HEK293T (cell line): ENCODE measurements at regions not wholly inside any gene's neighbourhood (a gene's known extent, or its start where the extent isn't known, plus 50 kb on each side); places are given as distances from the start of the nearest gene placed in this dataset.
A peak's percentile ranks its signal among the peaks of the same experiment; 100 is the strongest.

Experiments used
- CTCF ChIA-PET: fragments of 350-600 bp; formaldehyde crosslinking; extraction: SDS; loops from one replicate; lab custom pipeline; 2021; ENCODE audit warnings: antibody characterized with exemption, inconsistent platforms; lab: Yijun Ruan, JAX
- POLR2A ChIA-PET: fragments of 350-600 bp; formaldehyde crosslinking; extraction: SDS; loops from one replicate; lab custom pipeline; 2020; ENCODE audit warnings: antibody characterized with exemption, inconsistent platforms; lab: Yijun Ruan, JAX
- DNase-seq: peaks from one replicate; pipeline ENCODE4 v3.0.0; 2012; ENCODE audit warnings: mixed read lengths; ENCODE audit errors: extremely low spot score
- ARNT ChIP-seq: fragments of 450-650 bp; IDR thresholded peaks from 2 replicates; pipeline ENCODE4 v1.6.1; 2017; ENCODE audit warnings: mild to moderate bottlenecking
- BHLHE40 ChIP-seq: fragments of 450-650 bp; IDR thresholded peaks from 2 replicates; pipeline ENCODE4 v1.6.1; 2016; ENCODE audit warnings: mild to moderate bottlenecking, moderate library complexity, borderline replicate concordance
- CTBP1 ChIP-seq: fragments of 450-650 bp; IDR thresholded peaks from 2 replicates; pipeline ENCODE4 v1.6.1; 2016; ENCODE audit warnings: borderline replicate concordance
- ELF4 ChIP-seq: fragments of 450-650 bp; IDR thresholded peaks from 2 replicates; pipeline ENCODE4 v1.6.1; 2017; ENCODE audit warnings: antibody characterized with exemption
- FOXA1 ChIP-seq: fragments of 450-650 bp; IDR thresholded peaks from 2 replicates; pipeline ENCODE4 v1.6.1; 2016; ENCODE audit warnings: mild to moderate bottlenecking
- FOXK2 ChIP-seq: fragments of 450-650 bp; IDR thresholded peaks from 2 replicates; pipeline ENCODE4 v1.6.1; 2016; ENCODE audit warnings: mild to moderate bottlenecking
- FOXM1 ChIP-seq: fragments of 450-650 bp; IDR thresholded peaks from 2 replicates; pipeline ENCODE4 v1.6.1; 2017; ENCODE audit warnings: mild to moderate bottlenecking, borderline replicate concordance
- HDGF ChIP-seq: fragments of 450-650 bp; IDR thresholded peaks from 2 replicates; pipeline ENCODE4 v1.6.1; 2017; ENCODE audit warnings: antibody characterized with exemption, borderline replicate concordance
- L3MBTL2 ChIP-seq: fragments of 450-650 bp; conservative IDR thresholded peaks from 2 replicates; pipeline ENCODE4 v1.6.1; 2016; ENCODE audit warnings: mild to moderate bottlenecking
- LEF1 ChIP-seq: fragments of 450-650 bp; IDR thresholded peaks from 2 replicates; pipeline ENCODE4 v1.6.1; 2017; ENCODE audit warnings: mild to moderate bottlenecking, borderline replicate concordance
- NFRKB ChIP-seq: fragments of 450-650 bp; IDR thresholded peaks from 2 replicates; pipeline ENCODE4 v1.6.1; 2016; ENCODE audit warnings: mild to moderate bottlenecking, moderate library complexity
- PKNOX1 ChIP-seq: fragments of 450-650 bp; IDR thresholded peaks from 2 replicates; pipeline ENCODE4 v1.6.1; 2016
- SP1 ChIP-seq: fragments of 450-650 bp; IDR thresholded peaks from 2 replicates; pipeline ENCODE4 v1.6.1; 2017
- SUZ12 ChIP-seq: fragments of 450-650 bp; IDR thresholded peaks from 2 replicates; pipeline ENCODE4 v1.6.1; 2016; ENCODE audit warnings: mild to moderate bottlenecking
- TARDBP ChIP-seq: fragments of 450-650 bp; IDR thresholded peaks from 2 replicates; pipeline ENCODE4 v1.6.1; 2016
- ZNF384 ChIP-seq: fragments of 450-650 bp; IDR thresholded peaks from 2 replicates; pipeline ENCODE4 v1.6.1; 2016

- POLR2A ChIA-PET, result no interaction called here
- DNase-seq, result peak; percentile 43
- CTCF ChIA-PET, result interaction anchor here (1.0 to 1.1 kb wide), 2 partner anchors 8 to 30 kb away, joined by 3 to 4 read pairs; no protein-coding TSS in a partner anchor
- TF ChIP-seq HDGF (no peak), ZNF384 (peak; percentile 55)
Observed at GRCh38 chr12:90102957-90103652, 394.5 kb upstream of the ATP2B1 start.

GRCh38 chr12:90100579-90100978 is 391.9 kb upstream of the ATP2B1 start:
- no peak for DNase-seq
- no peak for TF ChIP-seq ZNF384
- no peak for TF ChIP-seq HDGF
- no peak for TF ChIP-seq LEF1
- no peak for TF ChIP-seq ELF4
- TF ChIP-seq SP1, result no peak
- no peak for TF ChIP-seq FOXA1
- TF ChIP-seq CTBP1, result no peak
- TF ChIP-seq TARDBP, result no peak
- no peak for TF ChIP-seq FOXK2
- no peak for TF ChIP-seq SUZ12
- no peak for TF ChIP-seq FOXM1
- TF ChIP-seq ARNT, result no peak
- no peak for TF ChIP-seq PKNOX1
- TF ChIP-seq NFRKB, result no peak
- TF ChIP-seq L3MBTL2, result no peak
- no peak for TF ChIP-seq BHLHE40
- POLR2A ChIA-PET, result no interaction called here
- CTCF ChIA-PET, result interaction anchor here (0.6 to 0.9 kb wide), 3 partner anchors 146 to 558 kb away, joined by 3 to 5 read pairs (median 3); no protein-coding TSS in a partner anchor

- no peak for DNase-seq
- POLR2A ChIA-PET, result no interaction called here
- TF ChIP-seq CTBP1, result no peak
- TF ChIP-seq SUZ12, result no peak
- no peak for TF ChIP-seq ZNF384
- no peak for TF ChIP-seq LEF1
- no peak for TF ChIP-seq FOXA1
- no peak for TF ChIP-seq ELF4
- TF ChIP-seq FOXM1, result no peak
- TF ChIP-seq SP1, result no peak
- no peak for TF ChIP-seq TARDBP
- TF ChIP-seq PKNOX1, result no peak
- no peak for TF ChIP-seq HDGF
- CTCF ChIA-PET, result interaction anchor here (0.6 kb wide), 1 partner anchor 866 kb away, joined by 3 read pairs; no protein-coding TSS in a partner anchor
Observed at GRCh38 chr12:90099288-90099687, 390.6 kb upstream of the ATP2B1 start.

GRCh38 chr12:90098132-90098779 is 389.6 kb upstream of the ATP2B1 start:
- TF ChIP-seq PKNOX1 (0 out of 2 replicates have a peak, but pooled peaks have one; percentile 10), CTBP1 (no peak), NFRKB (no peak)
- ChIA-PET POLR2A (no interaction called here), CTCF (no interaction called here)
- no peak for DNase-seq

- ChIA-PET POLR2A (no interaction called here), CTCF (no interaction called here)
- TF ChIP-seq ELF4, result no peak
- TF ChIP-seq SP1, result no peak
- TF ChIP-seq FOXA1, result no peak
- no peak for TF ChIP-seq L3MBTL2
- TF ChIP-seq CTBP1, result no peak
- no peak for DNase-seq
Observed at GRCh38 chr12:90091809-90092208, 383.2 kb upstream of the ATP2B1 start.

- no peak for DNase-seq
- no peak for TF ChIP-seq SUZ12
- TF ChIP-seq BHLHE40, result no peak
- no peak for TF ChIP-seq ELF4
- TF ChIP-seq SP1, result no peak
- no peak for TF ChIP-seq TARDBP
- TF ChIP-seq PKNOX1, result no peak
- TF ChIP-seq FOXK2, result no peak
- no peak for TF ChIP-seq ARNT
- TF ChIP-seq FOXM1, result no peak
- no peak for TF ChIP-seq NFRKB
- no peak for TF ChIP-seq HDGF
- no peak for TF ChIP-seq CTBP1
- no peak for TF ChIP-seq LEF1
- no peak for TF ChIP-seq ZNF384
- TF ChIP-seq FOXA1, result no peak
- ChIA-PET POLR2A (no interaction called here), CTCF (no interaction called here)
Observed at GRCh38 chr12:90090929-90091651, 382.5 kb upstream of the ATP2B1 start.
